NK-92 treated with Interleukin-12 subunit alpha and Interleukin-12 subunit beta, amount 100 ng/mL, for 24 hours (cell line): ENCODE measurements at regions not wholly inside any gene's neighbourhood (a gene's known extent, or its start where the extent isn't known, plus 50 kb on each side); places are given as distances from the start of the nearest gene placed in this dataset.
"Not testable (repeated sequence)": the region's sequence is repeated elsewhere in the genome, so short reads cannot be mapped to it uniquely, and the experiment has no call there.

ENCODE experiments used
- DNase-seq: peaks from one replicate; lab custom pipeline; 2025; lab: John Stamatoyannopoulos, UW

DNA sequence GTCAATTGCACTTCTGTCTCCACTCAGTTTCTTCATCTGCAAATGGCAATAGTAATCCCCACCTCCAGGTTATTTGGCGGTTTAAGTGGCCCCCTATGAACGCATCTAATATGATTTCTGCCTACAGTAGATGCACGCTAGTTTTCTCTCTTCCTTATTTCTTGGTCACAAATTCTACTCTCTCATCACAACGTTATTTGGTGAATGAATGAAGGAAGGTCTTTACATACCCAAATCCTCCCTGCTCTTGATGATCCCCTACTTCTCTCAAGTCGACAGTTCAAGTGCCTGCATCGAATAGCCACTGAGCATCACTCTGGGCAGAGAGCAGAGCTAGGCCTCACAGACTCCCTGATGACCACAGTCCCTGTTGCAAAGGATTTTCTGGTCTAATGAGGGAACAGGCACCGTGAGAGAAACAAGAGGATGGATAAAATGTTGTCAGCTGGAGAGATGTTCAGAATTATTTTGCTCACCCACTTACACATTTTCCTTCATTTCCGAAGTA lies 181.2 kb upstream of the SMAD3 start:
- DNase-seq = no peak

DNA sequence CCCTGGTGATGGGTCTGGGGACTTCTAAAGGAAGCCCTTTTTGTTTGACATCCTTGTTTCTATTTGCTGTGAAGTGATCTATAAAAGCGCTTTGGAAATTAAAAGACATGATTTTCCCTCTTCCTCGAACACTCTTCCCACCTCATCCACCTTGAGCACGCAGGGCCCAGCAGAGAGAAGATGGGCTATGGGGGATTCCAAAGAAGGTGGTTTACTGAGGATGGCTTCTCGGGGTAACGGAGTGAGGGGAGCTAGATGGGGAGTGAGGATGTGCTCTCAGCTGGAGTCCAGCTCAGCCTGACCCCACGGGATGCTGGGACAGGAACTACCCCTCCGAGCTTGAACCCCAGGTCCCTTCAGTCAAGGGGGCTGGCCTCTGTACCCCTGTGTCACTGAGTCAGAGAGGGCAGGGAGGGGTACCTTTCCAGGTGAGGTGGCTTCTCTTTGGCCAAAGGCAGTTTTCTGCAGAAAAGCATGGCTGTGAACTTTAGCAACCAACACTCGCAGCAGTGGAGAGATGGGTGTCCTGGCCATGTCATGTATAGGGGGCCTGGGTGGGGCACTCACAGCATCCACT lies 180.7 kb upstream of the SMAD3 start:
- DNase-seq = no peak

DNA sequence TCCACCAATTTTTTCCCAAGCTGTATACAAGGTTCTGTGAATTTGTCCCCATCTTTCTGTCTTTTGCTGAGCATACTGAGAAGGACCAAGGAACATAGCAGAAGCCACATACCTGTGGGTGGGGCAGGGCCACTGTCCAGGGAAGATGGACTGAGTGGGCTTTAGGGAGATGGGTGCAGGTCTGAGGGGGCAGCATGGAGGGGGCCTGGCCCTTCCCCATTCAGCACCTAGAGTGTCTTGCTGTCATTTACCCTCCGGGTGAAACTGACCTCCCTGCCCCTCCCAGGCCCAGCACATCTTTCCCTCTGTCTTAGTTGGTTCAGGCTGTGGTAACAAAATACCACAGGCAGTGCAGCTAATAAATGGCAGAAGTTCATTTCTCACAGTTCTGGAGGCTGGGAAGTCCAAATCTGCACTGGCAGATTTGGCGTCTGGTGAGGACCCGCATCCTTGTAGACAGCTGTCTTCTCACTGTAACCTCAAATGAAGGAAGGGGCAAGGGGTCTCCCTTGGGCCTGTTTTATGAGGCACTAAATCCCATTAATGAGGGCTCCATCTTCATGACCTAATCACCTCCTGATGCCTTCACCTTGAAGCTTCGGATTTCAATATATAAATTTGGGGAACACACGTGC lies 180.0 kb upstream of the SMAD3 start:
- no peak for DNase-seq

DNA sequence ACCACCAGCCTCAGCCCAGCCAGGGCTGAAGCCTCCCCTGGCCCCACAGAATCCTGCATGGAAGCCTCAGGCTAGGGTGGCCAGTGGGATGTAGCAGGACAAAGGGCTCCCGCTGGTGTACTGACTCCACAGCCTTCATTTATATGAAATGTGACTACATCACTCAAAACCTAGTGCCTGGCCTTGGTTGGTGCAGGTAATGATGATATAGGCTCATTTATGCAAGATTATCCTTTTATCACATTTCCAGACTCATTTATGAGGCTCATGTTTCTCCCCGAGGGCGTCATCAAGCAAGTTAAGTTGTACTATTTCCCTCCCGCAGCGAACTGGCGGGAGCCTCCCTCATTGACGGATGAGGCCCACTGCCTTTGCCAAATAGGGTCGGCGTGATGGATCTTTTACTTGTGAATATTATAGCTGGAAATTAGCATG lies 179.1 kb upstream of the SMAD3 start:
- DNase-seq = no peak

DNA sequence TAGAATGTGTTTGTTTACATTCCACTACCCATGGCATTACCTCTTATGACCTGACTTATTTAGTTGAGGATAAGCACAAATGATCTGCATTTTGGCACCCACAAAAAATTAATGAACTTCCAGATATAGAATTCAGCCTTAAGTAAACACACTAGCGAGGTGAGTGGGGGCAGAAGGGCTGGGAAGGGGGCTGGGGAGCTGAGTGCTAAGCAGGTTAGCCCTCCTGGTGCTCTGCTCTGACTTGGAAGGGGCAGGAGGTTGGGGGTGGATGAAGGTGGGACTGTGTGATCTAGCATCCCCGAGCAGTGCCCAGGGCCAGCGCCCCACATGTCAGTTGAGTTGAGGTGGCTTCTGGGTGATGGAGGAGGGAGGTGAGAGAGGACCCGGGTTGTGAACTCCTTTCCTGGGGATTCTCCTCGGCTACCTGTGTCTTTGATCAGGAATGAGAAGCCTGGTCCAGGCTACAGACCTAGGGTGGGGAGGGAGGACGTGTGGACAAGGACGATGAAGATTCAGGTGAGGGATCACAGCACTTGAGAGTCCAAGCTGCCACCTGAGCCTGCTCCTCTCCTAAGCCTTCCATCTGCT lies 178.6 kb upstream of the SMAD3 start:
- no peak for DNase-seq

DNA sequence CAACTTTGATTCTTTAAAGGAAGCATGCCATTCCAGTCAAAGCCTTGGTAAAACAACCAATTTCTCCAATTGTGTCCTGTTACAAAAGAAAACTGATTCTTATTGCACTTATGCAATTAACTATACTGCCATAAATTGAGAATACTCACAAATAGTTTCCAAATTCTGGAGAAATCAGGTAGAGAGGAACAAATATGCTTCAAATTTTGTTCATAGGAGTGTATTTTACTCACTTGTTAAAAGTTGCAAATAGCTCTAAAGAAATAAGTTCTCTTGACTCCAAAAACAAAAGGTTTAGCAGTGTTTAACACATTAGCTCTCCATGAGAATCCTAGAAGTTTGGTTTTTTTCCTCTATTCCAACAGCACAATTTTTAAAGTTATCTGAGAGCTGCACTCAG lies 176.1 kb upstream of the SMAD3 start:
- not testable (repeated sequence) for DNase-seq

DNA sequence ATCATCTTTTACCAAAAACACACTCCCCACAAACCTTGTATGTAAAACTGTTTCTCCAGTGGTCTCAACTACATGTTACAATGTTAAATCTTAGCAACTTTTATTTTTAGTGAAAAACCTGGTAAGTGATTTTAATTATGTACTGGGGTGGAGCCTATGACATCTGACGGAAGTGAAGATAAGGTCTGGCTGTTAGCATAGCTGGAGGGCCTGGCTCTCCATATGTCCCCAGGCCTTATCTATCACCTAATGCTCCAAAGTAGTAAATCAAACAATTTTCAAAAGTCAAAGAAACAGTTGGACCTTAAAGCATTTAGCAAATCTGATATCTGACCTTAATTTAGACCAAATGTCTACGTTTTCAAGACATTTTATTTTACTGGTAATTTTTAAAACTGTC lies 173.6 kb upstream of the SMAD3 start:
- no peak for DNase-seq

DNA sequence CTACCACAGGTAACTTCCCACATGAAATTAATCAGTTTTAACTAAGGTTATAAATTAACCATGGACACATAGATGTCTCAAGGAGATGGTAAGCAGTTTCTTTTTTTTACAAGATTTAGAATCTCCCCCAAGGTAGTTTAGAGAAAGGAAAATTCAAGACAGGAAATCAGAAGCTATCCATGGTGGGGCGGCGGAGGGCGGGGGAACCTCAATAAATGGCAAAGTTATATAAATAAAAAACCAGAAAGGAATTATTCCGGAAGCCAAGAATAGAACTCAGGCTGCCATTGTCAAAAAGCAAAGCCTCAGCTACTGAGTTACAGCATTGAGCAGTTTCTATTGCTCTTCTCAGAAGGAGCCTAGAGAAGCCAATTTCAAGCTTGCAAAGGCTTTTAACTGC lies 172.1 kb upstream of the SMAD3 start:
- DNase-seq = no peak

DNA sequence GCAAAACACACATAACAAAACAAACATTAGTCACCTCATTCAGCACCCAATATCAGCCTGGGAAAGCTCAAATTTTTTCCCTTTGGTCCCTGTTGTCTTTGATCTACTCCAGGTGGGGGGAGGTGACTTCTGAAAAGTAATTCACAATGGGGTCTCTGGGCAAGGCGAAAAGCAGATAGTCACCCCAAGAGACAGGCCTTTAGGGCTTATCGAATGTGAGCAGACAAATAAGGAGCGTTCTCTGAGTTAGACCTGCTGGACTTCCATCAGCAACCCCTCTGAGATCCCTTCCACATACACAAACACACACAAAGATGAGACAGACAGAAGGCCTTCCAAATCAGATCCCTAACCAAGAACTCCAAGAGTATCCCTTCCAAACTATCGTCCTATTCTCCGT lies 171.0 kb upstream of the SMAD3 start:
- DNase-seq = no peak

DNA sequence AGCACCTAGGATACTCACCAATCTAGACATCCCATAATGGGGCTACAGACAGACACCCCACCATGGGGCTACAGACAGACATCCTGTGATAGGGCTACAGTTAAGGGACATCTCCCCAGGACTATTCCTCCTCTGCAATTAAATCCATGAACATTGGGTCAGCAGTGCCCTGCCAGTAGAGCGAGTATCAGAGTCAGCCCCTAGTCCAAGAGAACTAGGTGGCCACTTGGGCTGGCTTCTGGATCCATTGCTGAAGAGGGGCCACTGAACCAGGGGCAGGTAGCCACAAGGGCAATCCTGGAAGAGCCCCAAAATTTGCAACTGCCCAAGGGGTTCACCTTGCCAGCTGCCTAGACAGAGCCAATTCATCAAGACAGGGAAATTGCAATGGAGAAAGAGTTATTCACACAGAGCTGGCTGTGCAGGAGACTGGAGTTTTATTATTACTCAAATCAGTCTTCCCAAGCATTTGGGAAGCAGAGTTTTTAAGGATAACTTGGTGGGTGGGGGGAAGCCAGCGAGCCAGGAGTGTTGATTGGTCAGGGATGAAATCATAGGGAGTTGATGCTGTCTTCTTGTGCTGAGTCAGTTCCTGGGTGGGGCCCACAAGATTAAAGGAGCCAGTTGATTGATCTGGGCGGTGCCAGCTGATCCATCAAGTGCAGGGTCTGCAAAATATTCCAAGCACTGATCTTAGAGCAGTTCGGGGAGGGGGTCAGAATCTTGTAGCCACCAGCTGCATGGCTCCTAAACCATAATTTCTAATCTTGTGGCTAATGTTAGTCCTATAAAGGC lies 170.2 kb upstream of the SMAD3 start:
- no peak for DNase-seq

DNA sequence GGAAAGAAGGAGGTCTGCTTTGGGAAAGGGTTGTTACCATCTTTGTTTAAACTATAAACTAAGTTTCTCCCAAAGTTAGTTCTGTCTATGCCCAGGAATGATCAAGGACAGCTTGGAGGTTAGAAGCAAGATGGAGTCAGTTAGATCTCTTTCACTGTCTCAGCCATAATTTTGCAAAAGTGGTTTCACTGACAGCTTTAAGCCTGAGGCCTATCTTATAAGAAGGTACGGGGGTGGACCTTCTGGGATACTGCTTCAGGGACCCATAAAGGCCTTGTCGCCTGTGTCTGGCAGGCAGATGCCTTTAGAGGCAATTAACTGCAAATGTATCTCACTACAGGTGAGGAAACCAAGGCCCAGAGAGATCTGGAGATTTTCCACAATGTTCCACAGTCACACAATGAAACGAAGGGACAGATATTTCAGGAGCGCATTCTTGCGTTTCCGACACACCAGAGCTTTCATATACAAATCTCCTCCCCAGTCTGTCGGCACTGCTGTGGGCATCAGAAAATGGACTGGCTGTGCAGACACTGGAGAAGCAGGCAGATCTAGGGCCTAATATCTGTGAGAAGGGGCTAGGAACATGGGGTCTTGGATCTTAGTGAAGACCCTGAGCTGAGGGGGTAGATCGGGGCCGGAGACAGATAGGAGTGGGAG lies 169.5 kb upstream of the SMAD3 start:
- no peak for DNase-seq

DNA sequence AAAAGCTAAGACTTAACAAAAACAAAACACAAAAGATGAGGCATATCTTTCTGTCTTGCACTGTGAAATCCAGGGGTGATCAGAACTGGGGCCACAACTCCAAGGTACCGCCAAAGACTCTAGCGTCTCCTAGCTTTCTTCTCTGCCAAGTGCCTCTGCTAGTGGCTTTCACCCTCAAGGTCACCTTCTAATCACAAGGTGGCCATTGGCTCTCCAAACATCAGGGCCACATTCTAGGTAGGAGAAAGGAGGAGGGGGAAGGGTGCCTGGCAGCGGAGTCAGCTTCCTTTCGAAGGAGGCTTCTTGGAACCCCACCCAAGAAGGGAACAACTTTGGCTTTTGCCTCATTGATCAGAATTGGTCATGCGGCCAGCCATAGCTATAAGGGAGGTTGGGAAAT lies 168.8 kb upstream of the SMAD3 start:
- no peak for DNase-seq

DNA sequence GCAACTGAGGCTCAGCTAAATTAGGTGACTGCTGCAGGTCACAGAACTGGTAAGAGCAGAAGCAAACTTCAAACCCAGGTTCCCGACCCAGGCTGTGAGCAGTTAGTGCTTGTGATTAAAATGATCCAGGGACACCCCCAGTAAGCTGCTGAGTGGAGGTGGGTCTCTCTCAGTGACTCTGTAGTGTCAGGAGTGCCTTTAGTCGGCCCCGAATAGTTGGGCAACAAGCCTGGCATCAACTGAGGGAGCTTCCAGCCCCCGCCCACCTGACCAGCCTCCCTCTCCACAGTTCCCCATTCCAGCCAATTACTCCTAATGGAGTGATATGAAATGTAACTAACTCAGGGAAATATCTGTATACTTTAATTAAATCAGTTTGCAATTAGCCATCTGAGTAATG lies 168.0 kb upstream of the SMAD3 start:
- DNase-seq = no peak

DNA sequence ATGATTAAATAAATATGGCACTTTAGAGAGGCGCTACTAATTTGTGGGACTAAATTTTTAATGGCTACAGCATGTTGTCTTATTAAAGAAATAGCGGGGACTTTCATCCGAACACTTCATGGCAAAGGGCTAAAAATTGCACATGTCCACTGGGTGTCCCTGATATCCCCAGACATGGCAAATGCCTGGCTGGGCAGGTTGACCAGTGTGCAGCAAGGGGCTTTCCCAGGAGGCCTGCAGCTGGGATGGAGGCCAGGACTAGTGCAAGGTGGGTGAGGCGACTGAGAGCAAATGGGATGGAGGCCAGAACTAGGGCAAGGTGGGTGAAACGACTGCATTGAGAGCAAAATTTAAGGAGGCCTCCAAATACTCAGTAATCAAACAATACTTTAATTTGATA lies 167.4 kb upstream of the SMAD3 start:
- DNase-seq = no peak

DNA sequence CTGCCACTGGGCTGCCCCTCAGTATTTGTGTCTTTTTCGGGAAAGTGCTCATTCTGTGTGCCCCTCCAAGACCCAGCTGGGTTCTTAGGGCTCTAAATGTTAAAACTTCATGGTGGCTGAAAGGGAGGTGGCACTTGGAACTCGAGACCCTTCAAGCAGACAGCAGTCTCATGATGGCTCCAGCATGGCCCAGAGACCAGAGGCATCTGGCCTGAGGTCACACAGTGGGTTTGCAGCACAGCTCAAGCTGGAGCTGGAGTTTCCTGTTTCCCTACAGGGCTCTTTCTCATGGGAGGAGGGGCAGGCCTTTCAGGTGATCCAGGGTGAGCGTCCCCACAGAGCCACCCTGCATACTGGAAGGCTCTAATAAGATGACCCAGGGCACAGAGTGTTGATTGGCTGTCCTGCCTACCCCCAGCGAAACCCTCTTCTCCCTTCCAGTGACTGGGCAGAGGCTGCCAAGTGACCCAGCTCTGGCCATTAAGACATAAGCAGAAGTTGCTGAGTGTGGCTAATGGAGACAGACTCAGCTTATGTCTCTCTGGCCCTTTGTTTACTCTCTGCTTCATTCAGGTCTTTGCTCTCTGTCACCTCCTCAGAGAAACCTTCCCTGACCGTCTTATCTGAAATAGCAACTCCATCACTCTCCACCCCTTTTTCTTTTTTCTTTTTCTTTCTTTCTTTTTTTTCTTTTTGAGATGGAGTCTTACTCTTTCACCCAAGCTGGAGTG lies 166.6 kb upstream of the SMAD3 start:
- no peak for DNase-seq

DNA sequence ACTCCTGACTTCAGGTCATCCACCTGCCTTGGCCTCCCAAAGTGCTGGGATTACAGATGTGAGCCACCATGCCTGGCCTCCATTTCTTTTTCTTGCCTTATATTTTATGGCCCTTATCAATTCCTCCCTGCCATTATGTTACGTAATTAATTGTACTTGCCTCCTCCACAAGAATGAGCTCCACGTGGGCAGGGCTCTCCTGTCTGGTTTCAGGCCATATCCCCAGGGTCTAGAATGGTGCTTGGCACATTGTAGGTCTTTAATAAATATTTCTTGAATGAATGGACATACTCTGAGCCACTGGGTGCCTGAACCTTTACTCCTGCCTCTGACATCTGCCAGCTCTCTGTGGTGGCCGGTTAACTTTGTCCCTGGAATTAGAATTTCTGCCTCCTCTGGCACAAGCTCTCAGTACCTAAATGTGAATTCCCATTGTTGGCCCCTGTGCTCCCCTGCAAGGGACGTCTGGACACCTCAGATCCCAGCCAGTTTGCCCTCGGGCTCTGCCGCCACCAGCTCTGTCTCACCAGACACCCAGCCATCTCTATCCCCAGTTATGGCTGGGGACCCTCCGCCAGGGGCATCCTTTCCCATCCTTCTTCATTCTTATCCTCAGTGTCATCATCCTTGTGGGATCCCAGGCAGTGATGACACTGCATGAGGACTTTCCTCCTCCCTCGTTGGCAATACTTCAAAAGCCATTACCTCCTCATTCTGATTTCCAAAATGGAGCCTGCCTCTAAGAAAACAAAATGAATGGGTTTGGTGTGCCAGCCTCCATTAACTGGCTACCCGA lies 165.6 kb upstream of the SMAD3 start:
- DNase-seq = no peak

DNA sequence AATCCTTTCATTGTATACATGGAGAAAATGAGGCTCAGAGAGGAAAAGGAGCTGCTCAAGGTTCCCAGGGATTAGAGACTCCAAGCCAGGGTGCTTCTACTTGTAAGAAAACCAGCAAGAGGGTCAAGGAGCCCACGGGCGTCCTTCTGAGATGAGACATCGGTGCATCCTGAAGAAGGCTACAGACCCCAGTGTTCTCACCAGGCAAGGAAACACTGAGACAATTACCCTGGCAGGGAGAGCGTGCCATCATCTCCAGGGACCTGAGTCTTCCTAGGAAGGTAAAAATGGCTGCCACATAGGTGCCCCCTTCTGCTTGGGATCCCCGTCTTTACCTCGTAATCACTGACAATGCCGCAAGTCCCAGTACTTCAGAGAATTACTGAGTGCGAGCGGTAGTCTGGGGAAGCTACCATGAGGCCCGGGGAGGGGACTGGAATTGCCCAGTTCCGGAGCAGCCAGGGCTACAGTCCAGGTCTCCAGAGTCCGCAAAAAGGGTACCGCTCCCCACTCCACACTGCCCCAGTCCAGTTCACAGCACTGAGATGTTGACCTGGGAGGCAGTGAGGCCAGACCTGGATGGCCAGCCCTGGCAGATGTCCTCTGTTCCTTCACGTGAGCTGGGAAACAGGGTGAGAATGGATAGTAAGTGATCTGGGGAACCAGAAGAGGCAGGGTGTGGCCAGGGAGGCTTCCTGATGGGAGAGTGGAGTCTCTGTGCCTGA lies 164.7 kb upstream of the SMAD3 start:
- no peak for DNase-seq

DNA sequence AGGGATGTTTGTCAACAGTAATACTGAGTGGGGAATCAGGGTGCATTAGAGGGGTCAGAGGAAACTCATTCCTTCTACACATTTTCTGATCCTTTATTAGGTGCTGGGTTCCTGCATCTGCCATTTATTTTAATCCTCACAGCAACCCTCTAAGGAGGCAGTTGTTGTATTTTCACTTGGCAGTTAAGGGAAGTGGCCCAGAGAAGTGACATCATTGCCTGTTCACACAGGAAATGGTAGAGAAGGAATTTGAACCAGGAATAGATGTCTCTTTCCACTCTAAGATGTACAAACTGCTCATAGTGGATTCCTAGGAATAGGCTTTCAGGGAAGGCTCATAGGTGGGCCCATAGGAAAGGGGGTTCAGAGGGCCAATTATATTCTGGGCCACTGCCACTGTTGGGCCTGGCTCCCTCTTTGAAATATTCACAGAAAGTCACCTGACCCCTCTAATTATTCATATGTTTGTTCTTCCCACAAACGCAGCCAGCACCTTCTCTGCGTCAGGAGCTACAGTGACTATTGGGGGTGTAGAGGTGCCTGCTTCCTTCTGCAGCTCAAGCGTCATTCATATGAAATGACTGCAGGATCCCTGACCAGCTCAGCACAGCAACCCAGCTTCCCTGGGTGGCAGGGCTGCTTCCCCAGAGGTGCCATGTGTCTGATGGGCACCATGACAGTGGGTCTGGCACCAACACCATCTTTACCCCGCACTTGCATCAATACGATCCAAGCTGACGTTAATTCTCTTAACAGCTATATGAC lies 163.9 kb upstream of the SMAD3 start:
- no peak for DNase-seq

DNA sequence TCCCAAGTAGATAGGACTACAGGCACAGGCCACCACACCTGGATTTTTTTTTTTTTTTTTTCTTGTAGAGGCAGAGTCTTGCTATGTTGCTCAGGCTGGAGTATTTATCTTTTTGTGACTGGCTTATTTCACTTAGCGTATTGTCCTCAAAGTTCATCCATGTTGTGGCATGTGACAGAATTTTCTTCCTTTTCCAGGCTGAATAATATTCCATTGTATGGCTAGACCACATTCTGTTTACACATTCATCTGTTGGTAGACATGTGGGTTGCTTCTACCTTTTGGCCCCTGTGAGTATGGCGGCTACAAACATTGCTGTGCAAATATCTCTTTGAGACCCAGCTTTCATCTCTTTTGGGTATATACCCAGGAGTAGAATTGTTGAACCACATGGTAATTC lies 160.2 kb upstream of the SMAD3 start:
- no peak for DNase-seq
